ENCODE measurements at regions not wholly inside any gene's neighbourhood (a gene's known extent, or its start where the extent isn't known, plus 50 kb on each side); places are given as distances from the start of the nearest gene placed in this dataset.

GRCh38 chr1:101509370-101509769 lies 272.6 kb downstream of the S1PR1 start:
- TF ChIP-seq CTCF (IDR thresholded peaks at IDR 0.05): no peak
- Histone ChIP-seq H3K27ac (no peak overlapping the region), H3K36me3 (no peaks in the 10 kb centered on the region), H3K4me3 (no peak overlapping the region), H3K9me3 (no peaks in the 10 kb centered on the region), H3K27me3 (no peaks in the 10 kb centered on the region), H3K4me1 (no peaks in the 10 kb centered on the region), H3K9ac (ENCODE audit: low read depth in 2 of 2, low read length in 2 of 2) (no peak overlapping the region)
- DNase-seq: peak; percentile 19
- intact Hi-C loops (cut with DNase I): no loop called here

- Histone ChIP-seq H3K4me1 (no peaks in the 10 kb centered on the region), H3K27ac (peak overlapping the region; percentile 10), H3K4me3 (no peak overlapping the region), H3K9ac (ENCODE audit: low read depth in 2 of 2, low read length in 2 of 2) (no peak overlapping the region), H3K27me3 (no peaks in the 10 kb centered on the region), H3K36me3 (no peaks in the 10 kb centered on the region), H3K9me3 (no peaks in the 10 kb centered on the region)
- intact Hi-C loops (cut with DNase I): no loop called here
- no peak for DNase-seq
- TF ChIP-seq CTCF (IDR thresholded peaks at IDR 0.05): no peak
Measured at GRCh38 chr1:101511202-101511891, 274.5 kb downstream of the S1PR1 start.

- H3K9me3 ChIP-seq: no peaks in the 10 kb centered on the region
- no peak overlapping the region for H3K4me3 ChIP-seq
- peak; percentile 22 for DNase-seq
- no peaks in the 10 kb centered on the region for H3K36me3 ChIP-seq
- H3K4me1 ChIP-seq: no peaks in the 10 kb centered on the region
- peak; percentile 73 for TF ChIP-seq CTCF (IDR thresholded peaks at IDR 0.05)
- H3K27ac ChIP-seq: no peak overlapping the region
- intact Hi-C loops (cut with DNase I): no loop called here
- no peaks in the 10 kb centered on the region for H3K27me3 ChIP-seq
- H3K9ac ChIP-seq (ENCODE audit: low read depth in 2 of 2, low read length in 2 of 2): no peak overlapping the region
Measured at GRCh38 chr1:101520302-101520701, 283.5 kb downstream of the S1PR1 start.

- DNase-seq: no peak
- no peak overlapping the region for H3K4me3 ChIP-seq
- no peak for TF ChIP-seq CTCF (IDR thresholded peaks at IDR 0.05)
- intact Hi-C loops (cut with DNase I): no loop called here
- H3K9me3 ChIP-seq: no peaks in the 10 kb centered on the region
- no peak overlapping the region for H3K9ac ChIP-seq (ENCODE audit: low read depth in 2 of 2, low read length in 2 of 2)
- no peaks in the 10 kb centered on the region for H3K36me3 ChIP-seq
- H3K4me1 ChIP-seq: no peaks in the 10 kb centered on the region
- H3K27ac ChIP-seq: no peak overlapping the region
- H3K27me3 ChIP-seq: no peaks in the 10 kb centered on the region
Measured at GRCh38 chr1:101522486-101522885, 285.7 kb downstream of the S1PR1 start.

- Histone ChIP-seq H3K9me3 (no peaks in the 10 kb centered on the region), H3K4me3 (no peak overlapping the region), H3K9ac (ENCODE audit: low read depth in 2 of 2, low read length in 2 of 2) (no peak overlapping the region), H3K27me3 (no peaks in the 10 kb centered on the region), H3K36me3 (no peaks in the 10 kb centered on the region), H3K27ac (no peak overlapping the region), H3K4me1 (no peaks in the 10 kb centered on the region)
- TF ChIP-seq CTCF (IDR thresholded peaks at IDR 0.05): no peak
- DNase-seq: no peak
- intact Hi-C loops (cut with DNase I): no loop called here
Measured at GRCh38 chr1:101526813-101527212, 290.0 kb downstream of the S1PR1 start.
